Neuronal stem cell (in vitro differentiated cells): ENCODE measurements at regions not wholly inside any gene's neighbourhood (a gene's known extent, or its start where the extent isn't known, plus 50 kb on each side); places are given as distances from the start of the nearest gene placed in this dataset.

ENCODE experiments used
- DNase-seq: peaks from one replicate; pipeline ENCODE4 v3.0.0-alpha.2; 2013; ENCODE audit warnings: low spot score
- H2AFZ ChIP-seq: one replicate; pipeline ENCODE4 v1.6.1; 2013; ENCODE audit warnings: mild to moderate bottlenecking, low read length, inconsistent platforms
- H2AK5ac ChIP-seq: 2 replicates; pipeline ENCODE4 v1.6.1; 2013; ENCODE audit warnings: low read depth, mild to moderate bottlenecking, inconsistent platforms, low read length, moderate library complexity, mixed read lengths
- H2BK120ac ChIP-seq: 2 replicates; pipeline ENCODE4 v1.6.1; 2013; ENCODE audit warnings: low read depth, mild to moderate bottlenecking, inconsistent platforms, low read length, moderate library complexity, mixed read lengths
- H2BK12ac ChIP-seq: one replicate; pipeline ENCODE4 v1.6.1; 2013; ENCODE audit warnings: low read length, inconsistent platforms
- H2BK15ac ChIP-seq: 2 replicates; pipeline ENCODE4 v1.6.1; 2013; ENCODE audit warnings: mild to moderate bottlenecking, low read length, inconsistent platforms, mixed read lengths
- H2BK5ac ChIP-seq: one replicate; pipeline ENCODE4 v1.6.1; 2013; ENCODE audit warnings: inconsistent platforms, mild to moderate bottlenecking, low read length, moderate library complexity
- H3K14ac ChIP-seq: one replicate; pipeline ENCODE4 v1.6.1; 2013; ENCODE audit warnings: low read length, inconsistent platforms
- H3K18ac ChIP-seq: 2 replicates; pipeline ENCODE4 v1.6.1; 2013; ENCODE audit warnings: low read length, inconsistent platforms
- H3K23ac ChIP-seq: 2 replicates; pipeline ENCODE4 v1.6.1; 2013; ENCODE audit warnings: low read depth, mild to moderate bottlenecking, mixed read lengths, low read length, inconsistent platforms; ENCODE audit not compliant: poor library complexity
- H3K27ac ChIP-seq: replicated peaks from 3 replicates; pipeline ENCODE4 v1.5.1; 2013; ENCODE audit warnings: low read length, inconsistent platforms
- H3K27me3 ChIP-seq, 3 experiments: 2 replicates each; pipeline ENCODE4 v1.6.1; 2013; ENCODE audit warnings: low read length in 3 of 3, mild to moderate bottlenecking in 2 of 3, inconsistent platforms in 1 of 3, low read depth in 1 of 3, mixed read lengths in 1 of 3, moderate library complexity in 1 of 3; ENCODE audit not compliant: control insufficient read depth in 3 of 3, insufficient read depth in 3 of 3
- H3K36me3 ChIP-seq, 2 donors: replicated peaks in 1 of 2; 2 replicates each; pipeline ENCODE4 v1.6.1; 2013; ENCODE audit warnings: low read length in 2 of 2; ENCODE audit not compliant: control insufficient read depth in 2 of 2, insufficient read depth in 2 of 2
- H3K4ac ChIP-seq: 2 replicates; pipeline ENCODE4 v1.6.1; 2013; ENCODE audit warnings: inconsistent platforms, mild to moderate bottlenecking, low read length, moderate library complexity
- H3K4me1 ChIP-seq, 2 donors: 1 replicate in 1 of 2; 2 replicates in 1 of 2; pipeline ENCODE4 v1.6.1; 2013; ENCODE audit warnings: low read length in 2 of 2, low read depth in 1 of 2; ENCODE audit not compliant: control insufficient read depth in 2 of 2, insufficient read depth in 1 of 2
- H3K4me2 ChIP-seq: one replicate; pipeline ENCODE4 v1.6.1; 2013; ENCODE audit warnings: mild to moderate bottlenecking, low read length, inconsistent platforms; ENCODE audit not compliant: insufficient read depth, poor library complexity, severe bottlenecking
- H3K4me3 ChIP-seq, 2 donors: 2 replicates each; pipeline ENCODE4 v1.5.1; 2013; ENCODE audit warnings: low read length in 2 of 2, mild to moderate bottlenecking in 2 of 2, inconsistent platforms in 1 of 2, moderate library complexity in 1 of 2
- H3K79me1 ChIP-seq: one replicate; pipeline ENCODE4 v1.6.1; 2013; ENCODE audit warnings: low read depth, mild to moderate bottlenecking, inconsistent platforms, low read length, moderate library complexity
- H3K9ac ChIP-seq: one replicate; pipeline ENCODE4 v1.6.1; 2013; ENCODE audit warnings: mild to moderate bottlenecking, low read depth, low read length, inconsistent platforms; ENCODE audit not compliant: poor library complexity
- H3K9me3 ChIP-seq, 2 donors: replicated peaks in 1 of 2; 2 replicates each; pipeline versions ENCODE3 to v1.6.1; 2013; ENCODE audit warnings: low read length in 2 of 2, mild to moderate bottlenecking in 2 of 2, inconsistent platforms in 1 of 2, low read depth in 1 of 2, mixed read lengths in 1 of 2, moderate library complexity in 1 of 2; ENCODE audit not compliant: control insufficient read depth in 2 of 2, insufficient read depth in 1 of 2
- H4K8ac ChIP-seq: one replicate; pipeline ENCODE4 v1.6.1; 2013; ENCODE audit warnings: low read depth, mild to moderate bottlenecking, inconsistent platforms, low read length, moderate library complexity
- H4K91ac ChIP-seq: one replicate; pipeline ENCODE4 v1.6.1; 2013; ENCODE audit warnings: low read length, low read depth, mild to moderate bottlenecking, inconsistent platforms; ENCODE audit not compliant: poor library complexity
- WGBS, 2 donors: extraction: QIAGEN DNeasy Blood & Tissue Kit; methylation state at CpG; one replicate each; pipeline ENCODE4 v1.1.7; 2013; ENCODE audit warnings: missing lambda C conversion rate in 2 of 2, mixed read lengths in 1 of 2; ENCODE audit not compliant: insufficient read length in 2 of 2, insufficient replicate concordance in 1 of 2; ENCODE audit errors: extremely low coverage in 2 of 2; 5-methylcytosine and 5-hydroxymethylcytosine counted together

- WGBS, 2 donors: no CpG with 5 or more reads among the region's 21 CpGs
- peak overlapping the region; percentile 58 for H3K18ac ChIP-seq
- peak overlapping the region; percentile 32 for H2AK5ac ChIP-seq
- H4K91ac ChIP-seq: no peak overlapping the region
- no peak overlapping the region for H3K27ac ChIP-seq
- no peaks in the 10 kb centered on the region for H3K4me1 ChIP-seq
- no peaks in the 10 kb centered on the region for H3K27me3 ChIP-seq
- peak overlapping the region; percentile 16 for H2BK15ac ChIP-seq
- H3K79me1 ChIP-seq: peaks cover 1% of the 10 kb centered on the region
- H3K4ac ChIP-seq: peak overlapping the region; percentile 72
- H2BK120ac ChIP-seq: no peak overlapping the region
- peak overlapping the region; percentile 6 for H2BK12ac ChIP-seq
- no peaks in the 10 kb centered on the region for H3K9me3 ChIP-seq
- H2AFZ ChIP-seq: no peak overlapping the region
- no peak overlapping the region for H3K4me2 ChIP-seq
- peak overlapping the region; percentile 67 for H2BK5ac ChIP-seq
- H3K36me3 ChIP-seq: no peaks in the 10 kb centered on the region
- DNase-seq: no peak
- no peak overlapping the region for H3K4me3 ChIP-seq
- H3K9ac ChIP-seq: peak overlapping the region; percentile 67
- no peak overlapping the region for H4K8ac ChIP-seq
- no peak overlapping the region for H3K14ac ChIP-seq
- no peak overlapping the region for H3K23ac ChIP-seq
Observed at GRCh38 chr2:239677453-239678185, 276.8 kb upstream of the HDAC4 start.

GRCh38 chr2:239676716-239677452 is 276.1 kb upstream of the HDAC4 start:
- Histone ChIP-seq H3K9me3 (no peaks in the 10 kb centered on the region), H3K18ac (peak overlapping the region; percentile 70), H3K36me3 (no peaks in the 10 kb centered on the region), H3K4me1 (no peaks in the 10 kb centered on the region), H2BK15ac (no peak overlapping the region), H4K91ac (no peak overlapping the region), H3K27ac (no peak overlapping the region), H2AFZ (no peak overlapping the region), H2BK12ac (no peak overlapping the region), H3K14ac (no peak overlapping the region), H3K4me2 (no peak overlapping the region), H3K9ac (peak overlapping the region; percentile 67), H3K4me3 (no peak overlapping the region), H2BK120ac (no peak overlapping the region), H2AK5ac (peak overlapping the region; percentile 80), H4K8ac (no peak overlapping the region), H2BK5ac (no peak overlapping the region), H3K27me3 (no peaks in the 10 kb centered on the region), H3K4ac (no peak overlapping the region), H3K23ac (no peak overlapping the region), H3K79me1 (peaks cover 1% of the 10 kb centered on the region)
- no CpG with 5 or more reads among the region's 19 CpGs for WGBS, 2 donors
- no peak for DNase-seq

DNA sequence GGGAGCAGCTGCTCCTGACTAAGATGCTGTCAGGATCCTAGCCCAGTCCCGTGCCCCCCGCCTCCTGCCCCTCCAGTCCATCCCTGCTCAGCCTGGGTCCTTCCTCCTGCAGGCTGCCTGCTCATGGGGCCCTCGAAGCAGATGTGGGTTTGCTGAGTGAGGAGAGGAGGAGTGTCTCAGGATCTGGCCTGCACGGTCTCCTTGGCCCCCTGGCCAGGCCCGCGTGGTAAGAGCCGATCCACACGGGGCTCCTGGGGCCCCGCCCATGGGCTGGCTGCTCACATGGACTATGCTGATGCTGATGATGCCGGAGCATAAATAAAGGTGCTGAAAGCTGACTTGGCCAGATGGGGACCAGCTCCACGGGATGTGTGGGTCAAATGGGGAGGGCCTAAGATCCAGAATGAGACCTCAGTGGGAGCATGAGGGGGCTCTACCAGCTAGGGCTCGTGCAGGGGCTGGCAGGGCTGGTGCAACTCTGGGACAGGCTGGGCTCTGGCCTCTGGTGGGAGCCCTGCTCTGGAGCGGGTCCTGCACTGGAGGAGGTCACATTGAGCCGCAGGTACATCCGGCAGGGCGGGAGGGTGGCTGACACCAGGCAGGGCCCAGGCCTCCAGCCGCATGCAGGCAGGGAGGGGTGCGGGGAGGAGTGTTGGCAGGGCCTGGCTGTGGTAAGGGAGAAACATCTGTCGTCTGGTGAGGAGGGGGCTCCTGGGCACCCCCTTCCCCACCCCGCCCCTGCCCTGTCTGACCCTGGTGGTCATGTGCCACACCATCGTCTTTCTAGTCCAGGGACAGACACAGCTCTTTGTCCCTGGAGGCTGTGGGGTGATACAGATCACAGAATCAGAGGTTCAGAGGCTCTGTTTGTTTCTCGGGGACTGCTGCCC is 275.3 kb upstream of the HDAC4 start:
- no peak overlapping the region for H2BK5ac ChIP-seq
- DNase-seq: no peak
- no peak overlapping the region for H3K4me2 ChIP-seq
- no peaks in the 10 kb centered on the region for H3K4me1 ChIP-seq
- H3K18ac ChIP-seq: peak overlapping the region; percentile 79
- H3K27me3 ChIP-seq: no peaks in the 10 kb centered on the region
- H3K36me3 ChIP-seq: no peaks in the 10 kb centered on the region
- no peak overlapping the region for H2BK15ac ChIP-seq
- H3K14ac ChIP-seq: no peak overlapping the region
- no CpG with 5 or more reads among the region's 22 CpGs for WGBS, 2 donors
- H3K23ac ChIP-seq: peak overlapping the region; percentile 46
- peak overlapping the region; percentile 54 for H4K8ac ChIP-seq
- peaks cover 1% of the 10 kb centered on the region for H3K79me1 ChIP-seq
- no peak overlapping the region for H3K4me3 ChIP-seq
- peak overlapping the region; percentile 48 for H2BK12ac ChIP-seq
- H4K91ac ChIP-seq: no peak overlapping the region
- peak overlapping the region; percentile 36 for H3K9ac ChIP-seq
- no peak overlapping the region for H2AFZ ChIP-seq
- H2BK120ac ChIP-seq: peak overlapping the region; percentile 39
- no peaks in the 10 kb centered on the region for H3K9me3 ChIP-seq
- H2AK5ac ChIP-seq: peak overlapping the region; percentile 80
- H3K27ac ChIP-seq: no peak overlapping the region
- H3K4ac ChIP-seq: peak overlapping the region; percentile 24
